ENCODE measurements at regions not wholly inside any gene's neighbourhood (a gene's known extent, or its start where the extent isn't known, plus 50 kb on each side); places are given as distances from the start of the nearest gene placed in this dataset.

GRCh38 chr9:96086936-96087571 is 211.6 kb downstream of the ERCC6L2 start:
- no peaks in the 10 kb centered on the region for H3K36me3 Mint-ChIP-seq (ENCODE audit: low read depth, unreplicated experiment)
- H3K4me1 Mint-ChIP-seq (ENCODE audit: unreplicated experiment) = no peaks in the 10 kb centered on the region
- DNase-seq (ENCODE audit: low spot score) = no peak
- H3K9me3 Mint-ChIP-seq (ENCODE audit: unreplicated experiment) = no peaks in the 10 kb centered on the region
- H3K4me3 Mint-ChIP-seq (ENCODE audit: unreplicated experiment) = no peak overlapping the region
- TF ChIP-seq CTCF (IDR thresholded peaks at IDR 0.05; ENCODE audit: unreplicated experiment) = no peak
- H3K27ac Mint-ChIP-seq (ENCODE audit: unreplicated experiment) = no peak overlapping the region
- no peaks in the 10 kb centered on the region for H3K27me3 Mint-ChIP-seq (ENCODE audit: unreplicated experiment)

- no peaks in the 10 kb centered on the region for H3K36me3 Mint-ChIP-seq (ENCODE audit: low read depth, unreplicated experiment)
- H3K27me3 Mint-ChIP-seq (ENCODE audit: unreplicated experiment) = no peaks in the 10 kb centered on the region
- no peak for TF ChIP-seq CTCF (IDR thresholded peaks at IDR 0.05; ENCODE audit: unreplicated experiment)
- H3K4me1 Mint-ChIP-seq (ENCODE audit: unreplicated experiment) = peaks cover 3% of the 10 kb centered on the region
- H3K9me3 Mint-ChIP-seq (ENCODE audit: unreplicated experiment) = no peaks in the 10 kb centered on the region
- no peak for DNase-seq (ENCODE audit: low spot score)
- H3K4me3 Mint-ChIP-seq (ENCODE audit: unreplicated experiment) = no peak overlapping the region
- no peak overlapping the region for H3K27ac Mint-ChIP-seq (ENCODE audit: unreplicated experiment)
These were observed 210.1 kb downstream of the ERCC6L2 start for GRCh38 chr9:96085491-96086143.

GRCh38 chr9:96084331-96084734 is 208.8 kb downstream of the ERCC6L2 start:
- no peaks in the 10 kb centered on the region for H3K36me3 Mint-ChIP-seq (ENCODE audit: low read depth, unreplicated experiment)
- no peaks in the 10 kb centered on the region for H3K9me3 Mint-ChIP-seq (ENCODE audit: unreplicated experiment)
- no peak for TF ChIP-seq CTCF (IDR thresholded peaks at IDR 0.05; ENCODE audit: unreplicated experiment)
- no peaks in the 10 kb centered on the region for H3K27me3 Mint-ChIP-seq (ENCODE audit: unreplicated experiment)
- H3K4me3 Mint-ChIP-seq (ENCODE audit: unreplicated experiment) = no peak overlapping the region
- H3K4me1 Mint-ChIP-seq (ENCODE audit: unreplicated experiment) = peaks cover 8% of the 10 kb centered on the region
- no peak overlapping the region for H3K27ac Mint-ChIP-seq (ENCODE audit: unreplicated experiment)
- DNase-seq (ENCODE audit: low spot score) = no peak

- TF ChIP-seq CTCF (IDR thresholded peaks at IDR 0.05; ENCODE audit: unreplicated experiment) = no peak
- no peak for DNase-seq (ENCODE audit: low spot score)
These were observed 207.2 kb downstream of the ERCC6L2 start for GRCh38 chr9:96082516-96083232.

GRCh38 chr9:96080364-96080763 is 204.9 kb downstream of the ERCC6L2 start:
- no peaks in the 10 kb centered on the region for H3K27me3 Mint-ChIP-seq (ENCODE audit: unreplicated experiment)
- no peak for DNase-seq (ENCODE audit: low spot score)
- H3K27ac Mint-ChIP-seq (ENCODE audit: unreplicated experiment) = no peak overlapping the region

More at GRCh38 chr9:96082516-96083232, 207.2 kb downstream of the ERCC6L2 start:
- H3K27ac Mint-ChIP-seq (ENCODE audit: unreplicated experiment) = no peak overlapping the region
- H3K4me1 Mint-ChIP-seq (ENCODE audit: unreplicated experiment) = peaks cover 8% of the 10 kb centered on the region
- no peaks in the 10 kb centered on the region for H3K36me3 Mint-ChIP-seq (ENCODE audit: low read depth, unreplicated experiment)
- H3K4me3 Mint-ChIP-seq (ENCODE audit: unreplicated experiment) = no peak overlapping the region
- H3K9me3 Mint-ChIP-seq (ENCODE audit: unreplicated experiment) = no peaks in the 10 kb centered on the region
- no peaks in the 10 kb centered on the region for H3K27me3 Mint-ChIP-seq (ENCODE audit: unreplicated experiment)

More at GRCh38 chr9:96080364-96080763, 204.9 kb downstream of the ERCC6L2 start:
- H3K4me1 Mint-ChIP-seq (ENCODE audit: unreplicated experiment) = peaks cover 8% of the 10 kb centered on the region
- TF ChIP-seq CTCF (IDR thresholded peaks at IDR 0.05; ENCODE audit: unreplicated experiment) = no peak
- H3K9me3 Mint-ChIP-seq (ENCODE audit: unreplicated experiment) = no peaks in the 10 kb centered on the region
- no peaks in the 10 kb centered on the region for H3K36me3 Mint-ChIP-seq (ENCODE audit: low read depth, unreplicated experiment)
- no peak overlapping the region for H3K4me3 Mint-ChIP-seq (ENCODE audit: unreplicated experiment)

All from endothelial cell (in vitro differentiated cells).